HG03558 (cell line): ENCODE measurements at regions not wholly inside any gene's neighbourhood (a gene's known extent, or its start where the extent isn't known, plus 50 kb on each side); places are given as distances from the start of the nearest gene placed in this dataset.
A peak's percentile ranks its signal among the peaks of the same experiment; 100 is the strongest.

Source experiments
- ATAC-seq: cut with Tn5 transposase; IDR thresholded peaks from one replicate; pipeline ENCODE4 v1.9.1; 2021; ENCODE audit warnings: moderate number of reproducible peaks; ENCODE audit not compliant: unreplicated experiment; ENCODE audit errors: extremely low read depth

DNA sequence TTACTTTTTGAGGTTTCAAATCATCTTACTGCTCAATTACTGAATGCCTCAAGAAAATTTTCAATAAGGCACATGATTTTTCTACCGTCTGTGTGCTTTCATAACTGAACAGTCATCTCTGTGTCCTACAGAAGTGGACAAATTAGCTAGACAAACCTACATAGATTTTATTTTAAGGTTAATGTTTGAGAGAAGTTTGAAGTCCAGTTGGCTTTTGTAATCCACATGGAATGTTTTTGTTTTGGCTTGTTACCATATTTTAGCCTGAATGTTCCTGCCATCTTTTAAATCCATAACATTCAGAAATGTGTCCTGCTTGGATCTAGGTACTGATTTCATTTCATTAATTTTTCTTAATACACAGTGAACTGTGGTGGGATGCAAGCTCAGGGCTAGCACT lies 730.1 kb downstream of the IGSF11 start:
- ATAC-seq: no peak

DNA sequence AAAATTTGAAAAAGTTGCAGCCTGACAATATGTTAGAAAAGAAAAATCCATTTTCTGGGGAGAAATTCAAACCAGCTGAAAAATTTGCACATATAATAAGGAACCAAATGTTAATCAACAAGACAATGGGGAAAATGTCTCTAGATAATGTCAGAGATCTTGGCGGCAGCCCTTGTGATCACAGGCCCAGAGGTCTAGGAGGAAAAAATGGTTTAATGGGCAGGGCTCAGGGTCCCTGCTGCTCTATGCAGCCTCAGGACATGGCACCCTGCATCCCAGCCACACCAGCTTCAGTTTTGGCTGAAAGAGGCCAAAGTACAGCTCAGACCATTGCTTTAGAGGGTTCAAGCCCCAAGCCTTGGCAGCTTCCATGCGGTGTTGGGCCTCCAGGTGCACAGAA lies 701.9 kb downstream of the IGSF11 start:
- no peak for ATAC-seq

DNA sequence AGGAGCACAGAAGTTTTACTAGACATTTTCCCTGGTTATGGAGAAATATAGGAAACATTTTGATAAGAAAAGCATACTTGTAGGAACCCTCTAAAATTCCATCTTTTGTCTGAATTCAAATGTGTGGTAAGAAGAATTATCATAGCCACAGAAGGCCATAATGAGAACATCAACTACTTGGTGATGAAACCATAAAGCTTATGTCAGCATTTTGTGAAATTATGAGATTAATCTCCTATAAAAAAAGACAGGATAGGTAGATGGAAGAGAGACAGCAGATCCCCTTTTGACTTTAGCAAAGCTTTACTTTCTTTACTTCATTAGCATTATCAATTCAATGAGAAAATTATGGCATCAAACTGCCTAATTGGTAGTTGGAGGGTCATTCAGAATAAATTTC lies 697.0 kb downstream of the IGSF11 start:
- no peak for ATAC-seq

DNA sequence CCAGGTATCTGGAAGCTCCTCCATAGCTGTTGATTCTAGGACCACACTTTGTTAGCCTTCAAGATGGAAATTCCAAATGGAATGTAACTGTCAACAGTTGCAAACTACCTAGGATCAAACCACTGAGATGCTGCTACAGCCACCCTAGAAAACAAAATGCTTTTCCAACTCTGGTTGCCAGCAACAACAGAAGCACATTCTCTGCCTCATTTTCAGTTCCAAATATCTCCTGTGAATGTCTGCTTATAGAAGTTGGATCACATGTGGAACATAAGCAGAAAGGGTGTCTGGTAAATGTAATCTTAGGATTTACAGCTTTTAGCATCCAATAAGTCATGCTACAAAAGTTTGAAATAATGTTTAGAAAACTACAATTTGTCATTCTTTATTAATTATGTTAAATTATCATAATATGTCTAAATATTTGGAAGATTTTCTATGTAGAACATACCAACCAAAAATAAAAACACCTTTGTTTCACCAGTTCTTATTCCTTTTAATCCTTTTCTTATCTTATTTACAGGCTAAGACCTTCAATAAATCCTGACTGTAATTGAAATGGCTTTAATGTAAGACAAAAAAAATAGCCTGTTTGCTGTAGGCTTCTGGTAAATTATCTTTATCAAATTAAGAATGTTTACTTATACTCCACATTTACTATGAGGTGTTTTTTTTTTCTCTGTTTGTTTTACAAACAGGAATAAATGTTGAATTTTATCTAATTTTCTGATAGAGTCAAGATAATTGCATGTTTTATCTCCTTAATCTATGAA lies 687.1 kb downstream of the IGSF11 start:
- no peak for ATAC-seq

DNA sequence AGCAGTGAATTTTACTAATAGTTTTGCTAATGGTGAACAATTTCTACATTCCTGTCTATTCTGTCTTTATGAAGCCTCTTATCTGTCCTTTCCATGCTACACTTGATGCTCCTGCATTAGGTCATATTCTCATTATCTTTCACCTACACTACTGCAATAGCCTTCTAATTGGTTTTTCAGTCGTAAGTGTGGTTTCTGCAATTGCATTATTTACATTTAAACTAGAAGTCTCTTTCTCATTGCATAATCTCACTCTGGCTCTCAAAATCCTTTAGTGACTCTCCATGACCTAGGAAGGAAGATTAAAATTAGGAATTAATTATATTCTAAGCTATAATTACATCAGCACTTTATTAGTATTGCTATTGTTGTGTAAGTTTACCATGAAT lies 686.5 kb downstream of the IGSF11 start:
- no peak for ATAC-seq

DNA sequence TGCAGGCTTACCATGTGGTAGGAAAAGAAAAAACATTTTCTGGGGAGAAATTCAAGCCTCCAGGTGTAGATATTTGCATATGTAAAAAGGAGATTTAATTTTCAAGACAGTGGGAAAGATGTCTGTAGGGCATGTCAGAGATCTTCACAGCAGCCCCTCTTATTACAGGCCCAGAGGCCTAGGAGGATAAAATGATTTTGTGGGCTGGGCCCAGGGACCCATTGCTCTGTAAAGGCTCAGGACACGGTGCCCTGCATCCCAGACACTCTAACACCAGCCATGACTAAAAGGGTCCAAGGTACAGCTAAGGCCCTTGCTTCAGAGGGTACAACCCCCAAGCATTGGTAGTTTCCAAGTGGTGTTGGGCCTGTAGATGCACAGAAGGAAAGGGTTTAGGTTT lies 680.1 kb downstream of the IGSF11 start:
- ATAC-seq: no peak

DNA sequence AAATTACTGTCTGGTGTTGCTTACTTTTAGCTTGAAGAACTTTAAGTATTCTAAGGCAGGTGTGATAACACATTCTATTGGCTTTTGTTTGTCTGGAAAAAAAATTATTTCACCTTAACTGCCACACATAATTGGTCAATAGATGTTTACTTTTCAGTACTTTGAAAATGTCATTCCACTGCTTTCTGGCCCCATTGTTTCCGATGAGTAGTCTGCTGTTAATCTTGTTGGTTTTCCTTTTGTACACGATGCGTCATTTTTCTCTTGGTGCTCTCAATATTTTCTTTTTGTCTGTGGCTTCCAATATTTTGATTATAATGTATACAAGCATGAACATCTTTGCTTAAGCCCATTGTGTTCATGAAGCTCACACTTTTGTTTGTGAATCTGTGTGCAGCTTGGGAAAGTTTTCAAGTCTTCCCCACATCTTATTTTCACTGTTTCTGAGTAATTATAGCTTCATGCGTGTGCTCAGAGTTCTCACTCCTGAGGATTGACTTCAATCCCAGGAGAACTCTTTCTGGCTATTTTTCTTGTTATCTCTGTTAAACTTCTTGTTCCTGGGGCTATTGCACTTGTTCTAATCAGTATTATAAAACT lies 664.7 kb downstream of the IGSF11 start:
- no peak for ATAC-seq

DNA sequence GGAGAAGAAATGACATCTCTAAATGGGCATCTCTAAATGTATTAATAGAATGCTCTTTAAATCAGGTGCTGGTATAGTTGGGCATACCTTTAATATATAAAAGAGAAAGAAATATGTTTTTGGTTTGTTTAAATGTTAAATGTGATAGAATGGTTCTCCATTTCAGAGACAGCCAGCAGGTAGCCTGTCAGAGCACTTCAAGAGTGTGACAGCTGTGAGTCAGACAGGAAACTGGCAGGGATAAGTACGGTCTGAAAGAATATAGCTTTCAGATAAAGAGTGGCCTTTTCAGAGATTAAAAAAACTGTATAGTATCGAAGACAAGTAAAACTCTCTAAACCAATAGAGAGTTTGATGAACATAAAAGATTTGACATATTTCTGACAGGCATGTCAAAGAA lies 654.1 kb downstream of the IGSF11 start:
- ATAC-seq: no peak

DNA sequence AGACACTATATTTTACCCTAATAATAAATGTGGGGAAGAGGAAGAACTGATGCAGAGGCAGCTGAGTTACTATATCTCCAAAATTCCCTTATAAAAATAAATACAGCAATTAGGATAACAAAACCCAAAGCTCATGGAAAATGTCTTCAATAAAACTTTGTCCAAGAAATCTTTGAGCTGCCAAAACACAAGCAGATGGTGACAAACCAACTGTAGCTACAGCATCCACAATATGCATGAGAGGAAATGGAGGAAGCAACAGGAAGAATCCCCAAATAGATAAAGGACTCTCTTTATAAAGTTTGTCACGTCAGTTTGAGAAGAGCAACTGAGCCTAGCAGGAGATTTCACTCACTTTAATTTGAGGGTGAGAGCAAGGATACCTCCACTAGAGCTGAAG lies 638.2 kb downstream of the IGSF11 start:
- no peak for ATAC-seq

DNA sequence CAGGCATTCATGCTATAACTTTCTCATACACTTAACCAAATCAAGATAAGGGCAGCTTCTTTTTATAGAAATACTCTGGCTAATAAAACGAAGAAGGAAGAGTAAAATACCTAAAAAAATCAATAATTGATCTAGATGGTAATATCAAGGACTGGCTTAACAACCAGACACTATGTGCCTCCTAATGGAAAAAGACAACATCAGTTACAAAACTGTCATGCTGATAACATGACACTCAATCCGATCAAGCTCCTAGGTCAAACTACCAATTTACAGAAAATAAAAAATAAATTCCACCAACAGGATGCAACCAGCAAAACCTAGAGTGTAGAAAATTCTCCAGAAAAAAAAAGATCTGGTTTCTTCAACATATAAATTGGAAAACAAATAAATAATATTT lies 634.6 kb downstream of the IGSF11 start:
- no peak for ATAC-seq

DNA sequence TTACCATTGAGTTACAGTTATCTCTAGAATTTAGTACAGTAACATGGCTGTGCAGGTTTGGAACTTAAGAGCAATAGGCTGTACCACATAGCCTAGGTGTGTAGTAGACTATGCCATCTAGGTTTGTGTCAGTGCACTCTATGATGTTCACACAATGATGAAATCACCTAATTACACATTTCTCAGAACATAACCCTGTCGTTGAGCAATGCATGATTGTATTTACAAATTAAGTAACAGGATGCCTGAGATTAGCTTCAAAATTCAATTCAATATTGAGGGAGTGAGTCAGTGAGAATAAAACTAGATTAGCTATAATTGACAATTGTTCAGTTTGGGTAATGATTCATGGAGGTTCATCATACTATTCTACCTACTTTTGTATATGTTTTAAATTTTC lies 633.8 kb downstream of the IGSF11 start:
- ATAC-seq: no peak

DNA sequence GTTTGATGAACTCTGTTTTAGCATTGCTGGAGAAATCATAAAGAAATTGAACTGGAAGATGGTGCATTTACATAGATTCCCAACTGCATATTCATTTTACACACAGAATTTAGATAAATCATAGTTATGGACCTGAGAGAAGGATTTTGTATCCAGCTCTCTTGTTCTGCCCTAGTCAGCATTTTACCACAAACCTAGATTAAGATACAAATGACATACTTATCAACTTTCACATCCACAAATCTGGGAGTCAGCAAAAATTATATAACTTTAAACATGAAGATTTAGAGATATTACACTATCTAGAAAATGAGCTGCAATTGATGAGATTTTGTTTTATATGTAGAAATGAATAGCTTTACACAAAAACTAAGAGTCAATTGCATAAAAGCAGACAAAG lies 632.8 kb downstream of the IGSF11 start:
- ATAC-seq: no peak

DNA sequence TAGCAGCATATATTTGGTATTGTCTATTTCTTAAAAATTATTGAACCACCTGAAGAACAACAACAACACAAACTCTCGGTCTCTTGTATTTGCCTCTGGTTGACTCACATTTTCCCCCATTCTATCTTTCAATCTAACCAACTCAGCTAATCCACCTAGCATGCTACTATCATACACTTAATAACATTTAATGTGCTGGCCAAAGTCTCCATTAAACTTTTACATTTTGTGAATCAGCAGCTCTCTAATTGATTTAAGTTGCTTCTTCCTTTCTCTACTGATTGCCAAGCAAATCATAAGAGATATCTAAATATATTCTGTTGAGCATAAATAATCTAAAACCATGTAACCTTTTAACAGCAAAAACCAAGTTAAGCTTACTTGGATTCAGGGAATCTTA lies 631.7 kb downstream of the IGSF11 start:
- no peak for ATAC-seq

DNA sequence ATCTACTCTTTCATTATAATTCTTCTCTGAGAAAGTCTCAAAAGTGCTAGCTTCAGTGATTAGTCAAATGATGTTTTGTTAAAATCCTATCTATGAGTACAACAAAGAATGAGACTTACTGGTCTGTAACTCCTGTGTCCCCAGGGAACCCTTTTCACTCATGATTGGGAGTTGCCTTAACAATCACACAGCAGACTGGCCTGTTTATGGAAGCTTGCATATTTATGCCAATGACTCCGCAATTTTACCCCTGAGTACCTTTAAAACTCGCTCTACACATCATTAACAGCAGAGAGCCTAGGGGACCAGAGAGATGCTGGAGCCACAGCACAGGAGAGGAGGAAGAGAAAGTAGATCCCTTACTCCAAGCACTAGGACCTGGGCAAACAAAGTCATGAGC lies 628.1 kb downstream of the IGSF11 start:
- ATAC-seq: no peak

DNA sequence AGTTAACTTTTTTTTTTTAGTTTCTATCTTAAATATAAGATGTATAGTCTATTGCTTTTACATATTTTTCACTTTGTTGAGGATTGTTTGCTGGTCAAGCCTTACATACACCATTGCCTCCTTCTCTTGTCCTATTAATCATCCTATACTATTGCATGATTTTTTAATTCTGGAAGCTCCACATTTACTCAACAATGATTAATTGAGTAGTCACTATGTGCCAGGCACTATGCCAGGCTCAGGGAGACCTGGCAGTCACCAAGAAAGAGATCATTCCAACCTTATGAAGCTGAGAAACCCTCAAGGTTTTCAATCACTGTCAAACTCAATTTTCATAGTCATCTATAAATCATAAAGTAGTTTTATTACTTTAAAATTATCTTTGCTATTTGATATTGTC lies 626.2 kb downstream of the IGSF11 start:
- no peak for ATAC-seq

DNA sequence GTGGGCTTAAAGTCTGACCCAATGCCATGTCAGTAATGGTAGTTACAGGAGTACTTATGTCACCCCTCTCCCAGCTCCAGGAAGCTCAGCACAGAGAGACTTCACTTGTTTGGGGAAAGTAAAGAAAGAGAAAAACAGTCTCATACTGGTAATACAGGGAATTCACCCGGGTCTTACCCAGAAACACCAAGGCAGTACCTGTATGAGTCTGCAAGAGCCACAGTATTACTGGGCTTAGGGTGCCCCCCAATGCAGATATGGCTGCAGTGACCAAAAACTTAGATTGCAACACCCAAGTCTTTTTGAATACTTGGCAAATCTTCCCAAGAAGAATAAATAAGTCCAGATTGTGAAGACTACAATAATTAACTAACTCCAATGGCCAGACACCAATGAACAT lies 622.1 kb downstream of the IGSF11 start:
- ATAC-seq: peak; percentile 67

DNA sequence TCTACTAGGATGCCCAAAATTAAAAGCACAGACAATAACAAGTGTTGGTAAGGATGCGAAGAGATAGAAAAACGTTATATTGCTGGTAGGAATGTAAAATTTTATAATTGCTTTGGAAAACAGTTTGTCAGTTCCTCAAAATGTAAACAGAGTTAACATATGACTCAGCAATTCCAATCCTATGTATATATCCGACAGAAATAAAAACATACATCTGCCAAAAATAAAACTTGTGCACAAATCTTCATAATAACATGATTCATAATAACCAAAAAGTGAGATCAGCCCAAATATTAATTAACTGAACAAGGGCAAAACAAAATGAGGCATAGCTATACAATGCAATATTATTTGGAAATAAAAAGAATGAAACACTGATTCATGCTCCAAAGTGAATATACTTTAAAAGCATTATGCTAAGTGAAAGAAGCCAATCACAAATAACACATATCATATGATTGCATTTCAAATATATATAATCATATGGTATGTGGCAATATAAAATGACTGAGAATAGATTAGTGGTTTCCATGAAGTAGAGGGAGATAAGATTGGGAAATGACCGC lies 609.3 kb downstream of the IGSF11 start:
- ATAC-seq: no peak

DNA sequence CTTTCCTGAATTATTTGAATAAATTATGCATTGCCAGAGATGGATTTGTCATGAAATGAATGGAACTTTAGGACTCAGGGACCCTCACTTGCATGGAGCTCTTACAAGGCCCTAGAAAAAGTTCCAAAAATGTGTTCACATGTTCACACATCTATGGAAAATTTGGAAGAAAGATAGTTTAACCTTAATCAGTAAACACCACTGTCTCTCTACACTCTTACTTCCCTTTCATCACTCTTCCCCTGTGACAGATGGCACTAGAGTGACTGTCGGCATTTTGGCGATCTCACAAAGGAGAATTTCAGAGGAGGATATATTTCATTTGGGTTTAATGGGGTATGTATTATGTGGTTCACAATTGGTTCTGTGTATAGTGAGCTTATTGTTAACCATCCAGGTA lies 600.8 kb downstream of the IGSF11 start:
- ATAC-seq: no peak

DNA sequence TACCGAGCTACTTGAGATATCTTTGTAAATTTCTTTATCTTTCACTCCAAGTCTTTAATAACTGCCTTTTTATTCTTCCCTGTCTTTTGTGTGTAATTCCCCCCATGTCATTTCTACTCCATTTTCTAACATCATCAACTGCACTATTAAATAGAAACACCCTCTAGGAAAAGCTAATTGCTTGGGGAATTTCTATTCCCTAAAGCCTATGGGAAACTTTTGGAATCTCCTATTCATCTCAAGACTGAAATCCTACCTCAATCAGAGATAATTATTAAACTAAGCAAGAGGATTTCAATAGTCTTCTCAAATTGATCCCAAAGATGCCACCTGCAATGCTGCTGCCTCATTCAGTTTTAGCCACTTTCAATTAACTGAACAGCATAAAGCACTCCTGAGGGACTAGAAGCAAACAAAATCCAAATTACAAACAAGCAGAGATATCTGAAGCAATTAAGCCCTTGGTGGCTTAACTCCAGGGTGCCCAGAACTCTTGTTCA lies 598.7 kb downstream of the IGSF11 start:
- no peak for ATAC-seq

DNA sequence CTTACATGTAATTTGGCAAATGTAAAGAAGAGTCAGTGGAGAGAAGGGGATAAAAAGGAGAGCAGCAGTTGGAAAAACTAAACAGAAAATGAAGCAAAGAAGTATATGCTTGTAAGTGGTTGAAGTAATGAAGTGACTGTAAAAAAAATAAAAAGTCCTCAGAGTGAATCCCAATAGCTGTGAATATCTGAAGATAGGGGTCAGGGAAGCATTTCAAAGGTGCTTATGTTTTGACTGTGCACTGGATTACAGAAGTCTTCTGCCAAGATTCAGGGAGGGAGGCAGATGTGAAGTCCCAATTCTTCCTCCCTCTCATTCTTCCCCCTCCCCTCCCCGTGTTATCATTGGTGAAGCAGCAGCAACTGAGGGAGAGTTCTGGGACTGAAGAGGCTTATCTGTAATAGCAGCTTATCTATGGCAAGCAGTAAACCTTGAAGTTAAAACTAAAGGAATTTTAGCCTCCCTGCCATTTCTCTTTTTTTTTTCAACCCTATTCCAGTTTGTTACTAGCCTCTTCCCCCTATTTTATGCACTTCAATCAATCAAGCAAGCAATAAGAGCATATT lies 597.9 kb downstream of the IGSF11 start:
- ATAC-seq: no peak

DNA sequence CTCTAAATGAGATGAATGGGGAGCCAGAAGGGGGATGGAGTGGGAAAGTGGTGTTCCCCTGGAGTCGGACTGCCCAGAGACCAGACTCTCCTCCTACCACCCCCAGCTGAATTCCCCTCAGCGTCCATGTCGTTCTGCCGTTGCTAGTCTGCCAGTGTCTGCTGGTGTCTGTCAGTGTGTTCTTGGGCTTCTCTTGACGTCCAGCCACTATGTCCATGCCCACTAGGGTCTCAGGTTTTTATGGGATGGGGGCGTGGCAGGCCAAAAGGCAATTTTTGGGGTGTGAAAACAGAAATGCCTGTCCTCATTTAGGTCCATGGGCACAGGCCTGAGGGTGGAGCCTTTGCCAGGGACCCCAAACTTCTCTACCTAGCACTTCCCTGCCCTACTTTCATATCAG lies 589.6 kb downstream of the IGSF11 start:
- ATAC-seq: no peak
